Esophagus squamous epithelium (tissue), 5 donors: ENCODE measurements at regions not wholly inside any gene's neighbourhood (a gene's known extent, or its start where the extent isn't known, plus 50 kb on each side); places are given as distances from the start of the nearest gene placed in this dataset.

ENCODE experiments used
- DNase-seq: peaks from one replicate; lab custom pipeline; 2025; lab: John Stamatoyannopoulos, UW
- H3K27ac ChIP-seq, 4 donors: fragments of 200-600 bp; sonication (generic); one replicate each; pipeline ENCODE4 v1.5.1; 2016 to 2019; ENCODE audit warnings: mild to moderate bottlenecking in 1 of 4
- H3K27me3 ChIP-seq, 4 donors: fragments of 200-600 bp; sonication (generic); 1 replicate in 3 of 4; 2 replicates in 1 of 4; pipeline versions ENCODE4 v1.5.1 to v1.6.0; 2017 to 2021; ENCODE audit warnings: antibody characterized with exemption in 1 of 4
- H3K36me3 ChIP-seq, 3 donors: fragments of 200-600 bp; sonication (generic); one replicate each; pipeline ENCODE4 v1.5.1; 2016 to 2019
- H3K4me1 ChIP-seq, 3 donors: fragments of 200-600 bp; sonication (generic); one replicate each; pipeline ENCODE4 v1.5.1; 2017 to 2019
- H3K4me3 ChIP-seq, 4 donors: fragments of 200-600 bp; sonication (generic); 1 replicate in 3 of 4; 2 replicates in 1 of 4; pipeline ENCODE4 v1.5.1; 2016 to 2019; ENCODE audit warnings: mild to moderate bottlenecking in 2 of 4, moderate library complexity in 1 of 4
- H3K9me3 ChIP-seq, 3 donors: fragments of 200-600 bp; sonication (generic); one replicate each; pipeline ENCODE4 v1.5.1; 2016 to 2019
- POLR2A ChIP-seq, 4 donors: fragments of 450-650 bp; IDR thresholded peaks; one replicate each; pipeline ENCODE4 v1.6.1; 2017; ENCODE audit warnings: antibody characterized with exemption in 4 of 4, mild to moderate bottlenecking in 4 of 4, moderate library complexity in 3 of 4
- WGBS, 2 donors: methylation state at CpG; one replicate each; pipeline ENCODE4 v1.1.5; 2018; 5-methylcytosine and 5-hydroxymethylcytosine counted together
- intact Hi-C: fragments of 100-400 bp; cut with DNase I; formaldehyde crosslinking; loops from one replicate; pipeline ENCODE4 v1.15.0; 2022
- TF ChIP-seq, protein P1 (sequence below), 6 experiments: fragments of 450-650 bp in 4 of 6; fragments of 200-600 bp in 2 of 6; sonication (generic) in 2 of 6; IDR thresholded peaks; one replicate each; pipeline ENCODE4 v1.5.1; 2016 to 2019; ENCODE audit warnings: antibody characterized with exemption in 6 of 6, mild to moderate bottlenecking in 4 of 6, moderate library complexity in 4 of 6
- donor health status: DM: yes; HTN: yes; CAD: no.

DNA sequence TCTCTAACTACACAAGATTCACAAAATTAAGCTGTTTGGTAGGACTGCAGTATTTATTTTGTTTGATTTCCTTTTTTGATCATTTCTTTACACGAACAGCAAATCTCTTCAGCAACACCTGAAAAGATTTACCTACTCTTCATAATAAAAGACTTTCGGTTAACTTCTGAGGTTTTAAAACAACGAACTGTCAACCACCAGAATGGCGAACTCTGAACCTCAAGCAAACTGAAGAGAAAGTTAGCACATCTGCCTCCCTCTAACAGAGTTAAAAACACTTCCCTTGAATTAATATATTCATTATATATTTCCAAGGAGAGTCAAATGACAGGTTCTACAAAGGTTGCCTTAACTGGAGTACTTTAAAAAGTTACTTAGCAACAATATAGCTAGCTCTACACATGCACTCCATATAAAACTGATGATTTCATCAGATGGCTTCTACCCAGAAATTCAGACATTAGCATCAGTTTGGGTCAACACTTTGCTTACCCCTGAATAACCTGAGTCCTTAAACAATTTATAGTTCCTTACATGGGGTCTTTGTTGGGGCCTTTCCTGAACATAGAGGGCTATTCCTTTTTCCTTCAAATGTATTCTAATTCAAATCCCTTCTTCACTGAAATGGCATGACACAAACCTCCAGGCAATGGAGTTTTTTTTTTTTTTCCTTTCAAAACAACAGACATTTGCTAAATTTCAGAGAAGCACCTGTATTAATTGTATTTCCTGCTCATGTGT lies 118.3 kb downstream of the SEM1 start:
- peaks cover 0 to 4% (median 0%) of the 10 kb centered on the region in 3 donors for H3K4me1 ChIP-seq
- no peaks in the 10 kb centered on the region for H3K36me3 ChIP-seq
- no peaks in the 10 kb centered on the region for H3K27me3 ChIP-seq
- no peaks in the 10 kb centered on the region for H3K9me3 ChIP-seq
- H3K27ac ChIP-seq: no peak overlapping the region
- TF ChIP-seq, protein P1, sequence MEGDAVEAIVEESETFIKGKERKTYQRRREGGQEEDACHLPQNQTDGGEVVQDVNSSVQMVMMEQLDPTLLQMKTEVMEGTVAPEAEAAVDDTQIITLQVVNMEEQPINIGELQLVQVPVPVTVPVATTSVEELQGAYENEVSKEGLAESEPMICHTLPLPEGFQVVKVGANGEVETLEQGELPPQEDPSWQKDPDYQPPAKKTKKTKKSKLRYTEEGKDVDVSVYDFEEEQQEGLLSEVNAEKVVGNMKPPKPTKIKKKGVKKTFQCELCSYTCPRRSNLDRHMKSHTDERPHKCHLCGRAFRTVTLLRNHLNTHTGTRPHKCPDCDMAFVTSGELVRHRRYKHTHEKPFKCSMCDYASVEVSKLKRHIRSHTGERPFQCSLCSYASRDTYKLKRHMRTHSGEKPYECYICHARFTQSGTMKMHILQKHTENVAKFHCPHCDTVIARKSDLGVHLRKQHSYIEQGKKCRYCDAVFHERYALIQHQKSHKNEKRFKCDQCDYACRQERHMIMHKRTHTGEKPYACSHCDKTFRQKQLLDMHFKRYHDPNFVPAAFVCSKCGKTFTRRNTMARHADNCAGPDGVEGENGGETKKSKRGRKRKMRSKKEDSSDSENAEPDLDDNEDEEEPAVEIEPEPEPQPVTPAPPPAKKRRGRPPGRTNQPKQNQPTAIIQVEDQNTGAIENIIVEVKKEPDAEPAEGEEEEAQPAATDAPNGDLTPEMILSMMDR (IDR thresholded peaks at IDR 0.05): no peak
- H3K4me3 ChIP-seq: no peak overlapping the region
- no peak for DNase-seq
- 42 to 51% methylated on average over 4 of the region's 4 CpGs for WGBS, 2 donors
- intact Hi-C loops: no loop called here

DNA sequence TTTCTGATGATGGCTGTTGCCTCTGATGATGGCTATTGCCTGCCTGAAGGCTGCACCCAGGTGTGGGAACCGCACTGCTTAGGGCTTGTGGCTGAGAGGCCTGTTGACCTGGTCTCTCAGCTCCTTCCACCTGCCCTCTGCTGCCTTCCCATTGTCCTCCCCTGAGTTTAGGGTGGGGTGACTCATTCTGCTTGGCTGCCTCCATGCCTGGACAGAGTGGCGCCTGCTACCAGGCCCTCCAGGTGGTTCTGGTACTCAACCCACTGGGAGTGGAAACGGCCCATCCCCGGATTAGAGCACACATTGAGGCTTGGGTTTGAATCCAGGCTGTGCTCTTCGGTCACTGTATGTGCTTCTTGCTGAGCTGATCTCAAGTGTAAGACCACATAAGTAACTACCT lies 120.6 kb downstream of the SEM1 start:
- Histone ChIP-seq H3K4me3 (no peak overlapping the region), H3K27me3 (no peaks in the 10 kb centered on the region), H3K4me1 (no peaks in the 10 kb centered on the region), H3K9me3 (no peaks in the 10 kb centered on the region), H3K27ac (no peak overlapping the region), H3K36me3 (no peaks in the 10 kb centered on the region)
- 62 to 83% methylated on average over 3 to 5 of the region's 5 CpGs for WGBS, 2 donors
- intact Hi-C loops: no loop called here
- TF ChIP-seq, protein P1 (IDR thresholded peaks at IDR 0.05): no peak
- TF ChIP-seq POLR2A (IDR thresholded peaks at IDR 0.05): no peak
- no peak for DNase-seq

DNA sequence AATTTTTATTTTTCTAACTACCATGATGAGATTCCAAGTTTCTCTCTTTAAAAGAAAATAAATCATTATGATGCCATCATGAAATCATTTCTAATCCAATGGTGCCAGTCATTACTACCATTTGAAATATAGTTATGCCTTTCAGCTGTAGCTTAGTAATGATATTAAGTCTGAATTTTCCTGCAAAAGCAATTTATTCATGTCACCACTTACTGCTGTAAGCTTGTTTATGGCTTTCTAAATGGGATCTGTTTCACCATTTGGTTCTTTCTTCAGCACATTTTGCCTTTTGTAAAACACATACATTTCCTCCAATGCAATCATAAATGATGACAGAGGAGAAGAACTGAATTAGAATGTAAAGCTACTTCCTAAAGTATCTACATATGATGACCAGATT lies 130.5 kb downstream of the SEM1 start:
- Histone ChIP-seq H3K4me3 (no peak overlapping the region), H3K36me3 (no peaks in the 10 kb centered on the region), H3K4me1 (no peaks in the 10 kb centered on the region), H3K9me3 (no peaks in the 10 kb centered on the region), H3K27me3 (no peaks in the 10 kb centered on the region), H3K27ac (no peak overlapping the region)
- intact Hi-C loops: no loop called here
- no peak for DNase-seq
- TF ChIP-seq, protein P1 (IDR thresholded peaks at IDR 0.05): no peak
- TF ChIP-seq POLR2A (IDR thresholded peaks at IDR 0.05): no peak

DNA sequence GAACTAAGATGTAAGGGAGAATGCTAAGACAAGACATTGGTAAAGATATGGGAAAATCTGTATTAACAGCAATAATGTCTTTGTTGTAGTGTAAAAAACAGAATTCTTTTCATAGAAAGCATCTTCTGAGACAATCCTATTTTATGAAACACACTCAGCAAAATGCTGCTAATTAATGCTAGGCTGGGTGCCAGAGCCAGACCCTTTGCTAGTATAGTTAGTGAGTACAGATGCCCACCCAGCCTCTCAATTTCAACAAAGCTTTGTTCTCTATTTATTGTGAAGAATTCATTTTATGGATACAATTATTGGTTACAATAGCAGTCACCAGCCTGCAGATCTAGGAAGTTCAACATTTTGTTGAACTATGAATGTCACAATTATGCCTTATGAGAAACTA lies 131.0 kb downstream of the SEM1 start:
- DNase-seq: no peak
- H3K9me3 ChIP-seq: no peaks in the 10 kb centered on the region
- no peak for TF ChIP-seq POLR2A (IDR thresholded peaks at IDR 0.05)
- TF ChIP-seq, protein P1 (IDR thresholded peaks at IDR 0.05): no peak
- H3K27ac ChIP-seq: no peak overlapping the region
- intact Hi-C loops: no loop called here
- H3K4me3 ChIP-seq: no peak overlapping the region
- no peaks in the 10 kb centered on the region for H3K4me1 ChIP-seq
- H3K27me3 ChIP-seq: no peaks in the 10 kb centered on the region
- H3K36me3 ChIP-seq: no peaks in the 10 kb centered on the region

DNA sequence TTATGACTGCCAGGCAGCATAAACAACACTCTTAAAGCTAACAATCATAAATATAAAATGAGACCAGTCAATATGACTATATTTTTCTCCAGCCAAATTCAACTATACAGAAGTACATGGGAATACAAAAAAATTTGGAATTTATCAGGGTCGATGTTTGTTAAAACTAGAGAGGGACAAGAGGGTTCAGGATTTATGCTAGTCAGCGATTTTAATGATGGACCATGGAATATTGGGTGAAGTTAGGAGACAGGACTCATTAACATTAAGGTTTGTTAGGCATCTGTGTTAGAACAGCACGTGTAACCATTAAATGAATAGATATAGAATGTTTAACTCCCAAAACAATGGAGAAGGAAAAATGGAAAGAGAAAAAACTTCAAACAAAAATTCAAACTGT lies 146.2 kb downstream of the SEM1 start:
- Histone ChIP-seq H3K27me3 (no peaks in the 10 kb centered on the region), H3K36me3 (no peaks in the 10 kb centered on the region), H3K4me3 (no peak overlapping the region), H3K4me1 (peaks cover 0 to 14% (median 0%) of the 10 kb centered on the region in 3 donors), H3K9me3 (no peaks in the 10 kb centered on the region), H3K27ac (no peak overlapping the region)
- no peak for TF ChIP-seq POLR2A (IDR thresholded peaks at IDR 0.05)
- TF ChIP-seq, protein P1 (IDR thresholded peaks at IDR 0.05): no peak
- intact Hi-C loops: no loop called here
- DNase-seq: no peak
- WGBS, 2 donors: 74 to 75% methylated on average over 3 of the region's 3 CpGs
